ENCODE measurements at regions not wholly inside any gene's neighbourhood (a gene's known extent, or its start where the extent isn't known, plus 50 kb on each side); places are given as distances from the start of the nearest gene placed in this dataset.

DNA sequence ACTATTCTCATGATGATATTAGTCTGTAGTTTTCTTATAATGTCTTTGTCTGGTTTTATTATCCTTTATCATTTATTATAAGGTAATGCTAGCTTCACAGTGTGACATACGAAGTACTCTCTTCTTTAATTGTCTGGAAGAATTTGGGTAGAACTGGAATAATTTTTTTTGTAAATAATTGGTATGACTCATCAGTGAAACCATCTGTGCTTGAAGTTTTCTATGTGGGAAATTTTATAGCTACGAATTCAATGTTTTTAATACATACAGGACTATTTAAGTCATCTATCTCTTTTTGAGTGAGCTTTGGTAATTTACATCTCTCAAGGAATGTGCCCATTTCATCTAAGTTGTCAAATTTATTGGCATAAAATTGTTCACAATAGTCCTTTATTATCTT lies 86.3 kb downstream of the SOD2 start:
- H3K27ac ChIP-seq: no peak overlapping the region
- no peak for TF ChIP-seq POLR2A (IDR thresholded peaks at IDR 0.05)
- TF ChIP-seq, protein P1, sequence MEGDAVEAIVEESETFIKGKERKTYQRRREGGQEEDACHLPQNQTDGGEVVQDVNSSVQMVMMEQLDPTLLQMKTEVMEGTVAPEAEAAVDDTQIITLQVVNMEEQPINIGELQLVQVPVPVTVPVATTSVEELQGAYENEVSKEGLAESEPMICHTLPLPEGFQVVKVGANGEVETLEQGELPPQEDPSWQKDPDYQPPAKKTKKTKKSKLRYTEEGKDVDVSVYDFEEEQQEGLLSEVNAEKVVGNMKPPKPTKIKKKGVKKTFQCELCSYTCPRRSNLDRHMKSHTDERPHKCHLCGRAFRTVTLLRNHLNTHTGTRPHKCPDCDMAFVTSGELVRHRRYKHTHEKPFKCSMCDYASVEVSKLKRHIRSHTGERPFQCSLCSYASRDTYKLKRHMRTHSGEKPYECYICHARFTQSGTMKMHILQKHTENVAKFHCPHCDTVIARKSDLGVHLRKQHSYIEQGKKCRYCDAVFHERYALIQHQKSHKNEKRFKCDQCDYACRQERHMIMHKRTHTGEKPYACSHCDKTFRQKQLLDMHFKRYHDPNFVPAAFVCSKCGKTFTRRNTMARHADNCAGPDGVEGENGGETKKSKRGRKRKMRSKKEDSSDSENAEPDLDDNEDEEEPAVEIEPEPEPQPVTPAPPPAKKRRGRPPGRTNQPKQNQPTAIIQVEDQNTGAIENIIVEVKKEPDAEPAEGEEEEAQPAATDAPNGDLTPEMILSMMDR (IDR thresholded peaks at IDR 0.05): no peak
- DNase-seq (no peak), ATAC-seq (no peak)
- H3K4me1 ChIP-seq: peaks cover 0 to 10% (median 0%) of the 10 kb centered on the region in 12 donors
- no peak overlapping the region for H3K4me3 ChIP-seq
- H3K36me3 ChIP-seq: no peaks in the 10 kb centered on the region
- WGBS, 4 donors: 73 to 83% (median 78%) methylated on average over 2 of the region's 2 CpGs
- H3K9me3 ChIP-seq: peaks cover 0 to 19% (median 0%) of the 10 kb centered on the region in 12 donors
- H3K27me3 ChIP-seq: no peaks in the 10 kb centered on the region
- intact Hi-C loops (cut with DNase I): no loop called here

DNA sequence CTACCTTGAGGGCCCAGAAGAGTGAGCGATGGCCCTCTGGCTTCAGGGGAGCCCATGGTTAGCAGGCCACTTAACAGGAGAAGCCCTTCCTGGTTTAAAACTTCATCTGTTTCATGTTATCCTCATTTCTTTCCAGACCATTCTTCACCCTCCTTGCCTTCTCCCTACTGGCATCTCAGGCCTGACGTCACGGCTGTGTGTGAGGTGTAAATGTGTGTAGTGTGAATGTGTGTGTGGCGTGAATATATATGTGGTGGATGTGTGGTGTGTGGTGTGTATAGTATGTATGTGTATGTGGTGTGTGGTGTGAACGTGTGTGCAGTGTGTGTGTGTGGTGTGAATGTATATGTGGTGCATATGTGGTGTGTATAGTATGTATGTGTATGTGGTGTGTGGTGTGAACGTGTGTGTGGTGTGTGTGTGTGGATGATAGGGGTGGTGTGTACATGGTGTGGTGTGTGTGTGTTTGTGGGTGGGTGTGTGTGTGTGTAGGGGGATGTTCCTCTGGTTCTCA lies 88.5 kb downstream of the SOD2 start:
- ATAC-seq (no peak), DNase-seq (no peak)
- WGBS, 4 donors: 73 to 81% (median 79%) methylated on average over 6 of the region's 6 CpGs
- Histone ChIP-seq H3K27me3 (no peaks in the 10 kb centered on the region), H3K4me3 (no peak overlapping the region), H3K4me1 (peaks cover 0 to 3% (median 0%) of the 10 kb centered on the region in 12 donors), H3K27ac (no peak overlapping the region), H3K9me3 (peaks cover 0 to 19% (median 0%) of the 10 kb centered on the region in 12 donors), H3K36me3 (no peaks in the 10 kb centered on the region)
- TF ChIP-seq, protein P1 (IDR thresholded peaks at IDR 0.05): no peak
- TF ChIP-seq POLR2A (IDR thresholded peaks at IDR 0.05): no peak
- intact Hi-C loops (cut with DNase I): loop anchor here in 1 of 10 donors (1.0 kb wide), 1 partner anchor 17 kb away; no protein-coding TSS in a partner anchor

DNA sequence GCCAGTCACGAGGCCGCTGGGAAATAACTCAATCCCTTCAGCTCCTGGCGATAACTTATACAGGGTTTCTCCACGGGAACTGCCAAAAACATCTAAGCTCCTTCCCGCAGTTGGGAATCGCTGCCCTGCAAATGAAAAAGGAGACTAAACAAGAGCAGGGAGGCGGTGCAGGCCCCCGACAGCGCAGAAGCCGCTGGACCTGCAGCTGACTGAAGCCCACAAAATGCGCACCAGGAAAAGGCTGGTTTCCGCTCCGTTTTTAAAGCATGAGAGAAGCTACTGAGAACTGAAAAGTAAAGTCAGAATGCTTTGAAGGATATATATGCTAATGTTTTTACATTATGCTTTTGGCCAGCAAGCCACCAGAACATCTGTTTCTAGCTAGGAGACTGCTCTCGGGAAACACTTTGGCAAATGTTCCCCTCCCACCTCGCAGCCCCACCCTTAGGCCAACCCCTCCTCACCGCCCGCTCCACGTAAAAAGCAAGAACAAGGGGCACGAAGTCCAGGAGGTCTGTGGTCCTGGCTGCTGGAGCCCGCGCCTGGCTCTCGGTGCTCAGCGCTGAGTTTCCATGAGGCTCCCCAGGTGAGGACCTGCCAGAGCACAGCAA lies 90.5 kb downstream of the SOD2 start:
- Histone ChIP-seq H3K4me3 (no peak overlapping the region), H3K9me3 (peaks cover 0 to 9% (median 0%) of the 10 kb centered on the region in 12 donors), H3K4me1 (no peaks in the 10 kb centered on the region), H3K36me3 (no peaks in the 10 kb centered on the region), H3K27ac (no peak overlapping the region), H3K27me3 (no peaks in the 10 kb centered on the region)
- WGBS, 4 donors: 66 to 87% (median 81%) methylated on average over 18 to 23 of the region's 23 CpGs
- ATAC-seq (no peak), DNase-seq (no peak)
- TF ChIP-seq, protein P1 (IDR thresholded peaks at IDR 0.05): no peak
- TF ChIP-seq POLR2A (IDR thresholded peaks at IDR 0.05): no peak
- intact Hi-C loops (cut with DNase I): no loop called here

DNA sequence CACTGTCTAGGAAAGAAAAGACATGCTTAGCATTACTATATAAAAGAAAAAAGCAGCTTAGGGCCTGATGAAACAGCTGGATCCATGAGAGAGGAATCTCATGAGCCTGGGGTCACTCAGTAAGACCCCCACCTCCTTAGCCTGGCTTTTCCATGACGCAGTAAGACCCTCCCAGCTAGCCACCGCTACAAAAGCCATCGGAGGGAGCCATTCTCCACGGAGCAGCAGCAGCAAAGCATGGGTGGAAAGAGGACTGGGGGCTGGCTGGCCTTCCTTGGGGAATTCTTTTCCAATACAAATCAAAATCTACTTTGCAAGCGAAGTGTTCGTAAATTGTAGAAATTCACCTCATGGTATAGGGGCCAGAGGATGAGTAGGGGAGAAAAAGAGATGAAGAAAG lies 91.8 kb downstream of the SOD2 start:
- intact Hi-C loops (cut with DNase I): no loop called here
- 65 to 78% (median 72%) methylated on average over 6 of the region's 6 CpGs for WGBS, 4 donors
- TF ChIP-seq POLR2A (IDR thresholded peaks at IDR 0.05): no peak
- TF ChIP-seq, protein P1 (IDR thresholded peaks at IDR 0.05): no peak
- H3K9me3 ChIP-seq: no peaks in the 10 kb centered on the region
- H3K27ac ChIP-seq: no peak overlapping the region
- DNase-seq (no peak), ATAC-seq (no peak)
- no peaks in the 10 kb centered on the region for H3K36me3 ChIP-seq
- no peak overlapping the region for H3K4me3 ChIP-seq
- no peaks in the 10 kb centered on the region for H3K27me3 ChIP-seq
- H3K4me1 ChIP-seq: no peaks in the 10 kb centered on the region
